Neural progenitor cell (in vitro differentiated cells): ENCODE measurements at regions not wholly inside any gene's neighbourhood (a gene's known extent, or its start where the extent isn't known, plus 50 kb on each side); places are given as distances from the start of the nearest gene placed in this dataset.

Experiments used
- DNase-seq: peaks from one replicate; pipeline ENCODE4 v3.0.0-alpha.2; 2016; ENCODE audit warnings: low spot score
- H2AFZ ChIP-seq: fragments of 200-600 bp; sonication (generic); replicated peaks from 2 replicates; pipeline ENCODE4 v1.6.1; 2016; ENCODE audit warnings: antibody characterized with exemption
- H3F3A ChIP-seq: fragments of 200-600 bp; sonication (generic); 2 replicates; pipeline ENCODE4 v1.6.1; 2016; ENCODE audit warnings: antibody characterized with exemption, low read depth
- H3K27ac ChIP-seq: fragments of 200-600 bp; sonication (generic); 2 replicates; pipeline ENCODE4 v1.5.1; 2016; ENCODE audit warnings: mild to moderate bottlenecking
- H3K27me3 ChIP-seq: fragments of 200-600 bp; sonication (generic); 2 replicates; pipeline ENCODE4 v1.6.1; 2016; ENCODE audit warnings: mild to moderate bottlenecking, moderate library complexity
- H3K36me3 ChIP-seq: fragments of 200-600 bp; sonication (generic); 2 replicates; pipeline ENCODE4 v1.5.1; 2016
- H3K4me1 ChIP-seq: fragments of 200-600 bp; sonication (generic); 2 replicates; pipeline ENCODE4 v1.6.1; 2016; ENCODE audit warnings: mixed run types
- H3K4me2 ChIP-seq: fragments of 200-600 bp; sonication (generic); 2 replicates; pipeline ENCODE4 v1.6.1; 2016
- H3K4me3 ChIP-seq: fragments of 200-600 bp; sonication (generic); 2 replicates; pipeline ENCODE4 v1.5.1; 2016
- H3K79me2 ChIP-seq: fragments of 200-600 bp; sonication (generic); 2 replicates; pipeline ENCODE4 v1.6.1; 2016; ENCODE audit warnings: low read depth
- H3K9ac ChIP-seq: fragments of 200-600 bp; sonication (generic); 2 replicates; pipeline ENCODE4 v1.6.1; 2016
- H3K9me3 ChIP-seq: fragments of 200-600 bp; sonication (generic); 2 replicates; pipeline ENCODE4 v1.5.1; 2016; ENCODE audit warnings: low read depth
- H4K20me1 ChIP-seq: fragments of 200-600 bp; sonication (generic); 2 replicates; pipeline ENCODE4 v1.6.1; 2016; ENCODE audit warnings: low read depth
- H3K27ac Mint-ChIP-seq: 3 replicates; pipeline ENCODE4 v1.8.0; 2021; ENCODE audit warnings: mixed read lengths
- H3K27me3 Mint-ChIP-seq: 2 replicates; pipeline ENCODE4 v1.8.0; 2022; ENCODE audit warnings: low read depth, mild to moderate bottlenecking, inconsistent platforms, moderate library complexity, mixed read lengths; ENCODE audit not compliant: insufficient read depth
- H3K36me3 Mint-ChIP-seq: 3 replicates; pipeline ENCODE4 v1.8.0; 2021; ENCODE audit warnings: mixed read lengths
- H3K4me1 Mint-ChIP-seq: 3 replicates; pipeline ENCODE4 v1.8.0; 2021; ENCODE audit warnings: mixed read lengths
- H3K4me3 Mint-ChIP-seq: 3 replicates; pipeline ENCODE4 v1.8.0; 2021; ENCODE audit warnings: mild to moderate bottlenecking, moderate library complexity, mixed read lengths
- H3K9me3 Mint-ChIP-seq: 3 replicates; pipeline ENCODE4 v1.8.0; 2020; ENCODE audit warnings: mixed read lengths
- EZH2 ChIP-seq: fragments of 200-600 bp; sonication (generic); IDR thresholded peaks from 2 replicates; pipeline ENCODE4 v1.6.1; 2017; ENCODE audit warnings: antibody characterized with exemption, mild to moderate bottlenecking, moderate library complexity
- EZH2phosphoT487 ChIP-seq: fragments of 200-600 bp; sonication (generic); IDR thresholded peaks from 2 replicates; pipeline ENCODE4 v1.6.1; 2017; ENCODE audit warnings: antibody characterized with exemption
- TF ChIP-seq, protein P1 (sequence below): fragments of 200-600 bp; sonication (generic); IDR thresholded peaks from 2 replicates; pipeline ENCODE4 v1.5.1; 2017; ENCODE audit warnings: antibody characterized with exemption, mild to moderate bottlenecking

DNA sequence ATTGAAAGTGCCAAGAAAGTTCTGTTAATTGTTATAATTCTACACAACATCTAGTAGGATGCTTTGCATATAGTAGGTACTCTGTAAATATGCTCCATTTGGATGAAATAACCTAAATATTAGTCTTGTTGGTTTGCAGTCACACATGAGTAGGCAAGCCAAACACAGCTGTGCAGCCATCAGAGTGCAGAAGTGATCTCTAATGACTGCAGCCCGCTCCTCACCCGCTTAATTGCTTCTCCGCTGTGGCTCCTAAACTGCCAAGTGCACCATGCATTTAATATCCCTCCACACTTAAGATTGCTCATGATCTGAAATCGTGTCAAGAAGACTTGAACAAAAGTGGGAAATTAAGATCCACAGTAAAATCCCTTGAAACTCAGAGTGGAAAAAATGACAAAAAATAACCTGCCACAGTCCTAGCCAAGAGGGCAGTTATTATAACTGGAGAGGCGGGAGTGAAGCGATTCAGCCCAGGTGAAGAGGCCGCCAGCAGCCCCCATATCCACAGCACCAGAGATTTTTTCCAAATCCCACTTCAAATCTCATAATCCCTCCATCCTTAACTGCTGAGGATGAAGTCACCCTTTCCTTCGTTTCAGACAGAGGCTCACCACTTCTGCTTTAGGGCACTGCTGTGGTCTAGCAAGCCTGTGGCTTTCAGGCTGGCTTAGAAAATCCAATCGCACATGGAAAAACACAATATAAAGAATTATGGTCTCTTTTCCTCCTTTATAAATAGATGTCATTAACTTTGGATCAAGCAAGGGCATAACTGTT lies 69.5 kb downstream of the TMEM30B start:
- H3K4me1 Mint-ChIP-seq = peaks cover 5% of the 10 kb centered on the region
- no peak overlapping the region for H3K27ac Mint-ChIP-seq
- no peak overlapping the region for H3K4me3 Mint-ChIP-seq
- Histone ChIP-seq H3K36me3 (no peaks in the 10 kb centered on the region), H3K9me3 (no peaks in the 10 kb centered on the region), H3K27ac (no peak overlapping the region), H3F3A (no peaks in the 10 kb centered on the region), H2AFZ (no peak overlapping the region), H3K4me3 (no peak overlapping the region), H3K79me2 (no peaks in the 10 kb centered on the region), H3K27me3 (no peaks in the 10 kb centered on the region), H4K20me1 (no peaks in the 10 kb centered on the region), H3K4me1 (no peaks in the 10 kb centered on the region), H3K9ac (no peak overlapping the region), H3K4me2 (no peak overlapping the region)
- H3K9me3 Mint-ChIP-seq = no peaks in the 10 kb centered on the region
- no peaks in the 10 kb centered on the region for H3K36me3 Mint-ChIP-seq
- peaks cover 2% of the 10 kb centered on the region for H3K27me3 Mint-ChIP-seq
- DNase-seq = no peak
- TF ChIP-seq EZH2phosphoT487 = no peak
- TF ChIP-seq, protein P1, sequence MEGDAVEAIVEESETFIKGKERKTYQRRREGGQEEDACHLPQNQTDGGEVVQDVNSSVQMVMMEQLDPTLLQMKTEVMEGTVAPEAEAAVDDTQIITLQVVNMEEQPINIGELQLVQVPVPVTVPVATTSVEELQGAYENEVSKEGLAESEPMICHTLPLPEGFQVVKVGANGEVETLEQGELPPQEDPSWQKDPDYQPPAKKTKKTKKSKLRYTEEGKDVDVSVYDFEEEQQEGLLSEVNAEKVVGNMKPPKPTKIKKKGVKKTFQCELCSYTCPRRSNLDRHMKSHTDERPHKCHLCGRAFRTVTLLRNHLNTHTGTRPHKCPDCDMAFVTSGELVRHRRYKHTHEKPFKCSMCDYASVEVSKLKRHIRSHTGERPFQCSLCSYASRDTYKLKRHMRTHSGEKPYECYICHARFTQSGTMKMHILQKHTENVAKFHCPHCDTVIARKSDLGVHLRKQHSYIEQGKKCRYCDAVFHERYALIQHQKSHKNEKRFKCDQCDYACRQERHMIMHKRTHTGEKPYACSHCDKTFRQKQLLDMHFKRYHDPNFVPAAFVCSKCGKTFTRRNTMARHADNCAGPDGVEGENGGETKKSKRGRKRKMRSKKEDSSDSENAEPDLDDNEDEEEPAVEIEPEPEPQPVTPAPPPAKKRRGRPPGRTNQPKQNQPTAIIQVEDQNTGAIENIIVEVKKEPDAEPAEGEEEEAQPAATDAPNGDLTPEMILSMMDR = no peak
- TF ChIP-seq EZH2 = no peak

DNA sequence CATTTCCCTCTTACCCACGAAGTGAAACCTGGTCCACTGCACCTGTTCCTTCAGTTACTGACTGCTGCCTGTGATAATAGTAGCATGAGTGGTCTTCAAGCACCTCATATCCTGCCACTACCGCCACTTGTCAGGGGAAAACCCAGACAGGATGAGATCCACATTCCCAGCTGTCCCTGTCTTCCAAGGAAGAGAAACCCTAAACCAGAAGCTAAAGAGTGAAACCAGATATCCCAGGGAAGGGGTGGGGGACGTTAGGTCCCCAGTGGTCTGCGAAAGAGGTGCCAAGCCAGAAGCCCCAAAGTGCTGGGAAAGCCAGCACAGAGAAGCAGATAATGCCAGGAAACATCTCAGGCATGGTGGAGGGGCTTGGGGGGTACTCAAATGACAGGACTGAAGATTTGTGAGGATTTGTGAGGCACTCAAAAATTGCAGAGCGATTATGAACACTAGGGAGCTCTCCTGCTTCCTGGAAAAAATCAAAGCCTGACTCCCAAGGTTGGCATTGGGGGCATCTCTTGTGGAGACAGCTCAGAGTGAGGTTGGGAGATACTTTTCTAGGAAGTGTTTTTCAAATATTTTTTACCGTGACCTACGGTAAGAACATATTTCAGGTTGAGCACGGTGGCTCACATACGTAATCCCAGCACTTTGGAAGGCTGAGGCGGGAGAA lies 77.9 kb downstream of the TMEM30B start:
- Histone ChIP-seq H3K36me3 (no peaks in the 10 kb centered on the region), H3K4me2 (no peak overlapping the region), H3K9ac (no peak overlapping the region), H3K4me1 (peaks cover 12% of the 10 kb centered on the region), H3K27me3 (no peaks in the 10 kb centered on the region), H3K79me2 (no peaks in the 10 kb centered on the region), H3F3A (no peaks in the 10 kb centered on the region), H3K27ac (no peak overlapping the region), H2AFZ (peak overlapping the region; percentile 79), H3K4me3 (no peak overlapping the region), H4K20me1 (no peaks in the 10 kb centered on the region), H3K9me3 (no peaks in the 10 kb centered on the region)
- Mint-ChIP-seq H3K4me3 (no peak overlapping the region), H3K27me3 (peaks cover 2% of the 10 kb centered on the region), H3K4me1 (peaks cover 4% of the 10 kb centered on the region), H3K27ac (no peak overlapping the region), H3K36me3 (no peaks in the 10 kb centered on the region), H3K9me3 (no peaks in the 10 kb centered on the region)
- no peak for DNase-seq
- TF ChIP-seq, protein P1 = no peak
- TF ChIP-seq EZH2phosphoT487 (no peak), EZH2 (no peak)

DNA sequence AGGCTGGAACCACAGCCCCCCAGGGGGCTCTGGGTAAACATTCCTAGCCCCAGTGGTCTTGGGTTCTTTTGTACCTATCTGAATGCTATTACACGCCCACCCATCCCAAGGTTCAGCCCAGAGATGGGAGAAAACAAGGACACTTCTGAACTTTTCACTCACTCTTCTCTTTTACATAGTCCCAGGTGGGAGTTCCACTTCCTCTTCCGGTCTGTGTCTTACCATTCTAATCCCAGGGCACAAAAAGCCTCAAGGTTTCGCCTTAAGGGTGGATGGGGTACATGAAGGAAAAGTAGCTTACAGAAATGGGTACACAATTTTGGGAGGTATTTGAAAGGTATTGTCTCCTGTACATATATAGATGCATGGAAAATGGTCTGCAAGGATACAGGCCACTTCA lies 79.0 kb downstream of the TMEM30B start:
- Mint-ChIP-seq H3K9me3 (no peaks in the 10 kb centered on the region), H3K27ac (no peak overlapping the region), H3K4me1 (peaks cover 10% of the 10 kb centered on the region), H3K4me3 (no peak overlapping the region), H3K36me3 (no peaks in the 10 kb centered on the region), H3K27me3 (peaks cover 2% of the 10 kb centered on the region)
- H3K27ac ChIP-seq = no peak overlapping the region
- no peaks in the 10 kb centered on the region for H3K79me2 ChIP-seq
- H3K4me3 ChIP-seq = no peak overlapping the region
- H3K9ac ChIP-seq = no peak overlapping the region
- H3K9me3 ChIP-seq = no peaks in the 10 kb centered on the region
- H3F3A ChIP-seq = no peaks in the 10 kb centered on the region
- H3K4me2 ChIP-seq = no peak overlapping the region
- DNase-seq = no peak
- no peaks in the 10 kb centered on the region for H3K27me3 ChIP-seq
- H3K4me1 ChIP-seq = peaks cover 12% of the 10 kb centered on the region
- TF ChIP-seq EZH2phosphoT487 (no peak), EZH2 (no peak)
- TF ChIP-seq, protein P1 = no peak
- no peaks in the 10 kb centered on the region for H3K36me3 ChIP-seq
- no peak overlapping the region for H2AFZ ChIP-seq
- H4K20me1 ChIP-seq = no peaks in the 10 kb centered on the region
